Panc1 (cell line): ENCODE measurements at regions not wholly inside any gene's neighbourhood (a gene's known extent, or its start where the extent isn't known, plus 50 kb on each side); places are given as distances from the start of the nearest gene placed in this dataset.

Experiments used
- SIN3A ChIP-seq: IDR thresholded peaks from 2 replicates; pipeline ENCODE4 v1.6.1; 2012; ENCODE audit warnings: low read depth, mild to moderate bottlenecking, low read length, moderate library complexity, borderline replicate concordance; ENCODE audit not compliant: insufficient read depth
- TF ChIP-seq, protein P1 (sequence below): fragments of 450-650 bp; IDR thresholded peaks from 2 replicates; pipeline ENCODE4 v1.5.1; 2017; ENCODE audit warnings: mild to moderate bottlenecking
- TF ChIP-seq, protein P2 (sequence below), 2 experiments: IDR thresholded peaks; 2 replicates each; pipeline ENCODE4 v1.6.1; 2011 to 2012; ENCODE audit warnings: low read depth in 2 of 2, control low read depth in 1 of 2, low read length in 1 of 2, mild to moderate bottlenecking in 1 of 2, moderate library complexity in 1 of 2; ENCODE audit not compliant: insufficient read depth in 1 of 2

DNA sequence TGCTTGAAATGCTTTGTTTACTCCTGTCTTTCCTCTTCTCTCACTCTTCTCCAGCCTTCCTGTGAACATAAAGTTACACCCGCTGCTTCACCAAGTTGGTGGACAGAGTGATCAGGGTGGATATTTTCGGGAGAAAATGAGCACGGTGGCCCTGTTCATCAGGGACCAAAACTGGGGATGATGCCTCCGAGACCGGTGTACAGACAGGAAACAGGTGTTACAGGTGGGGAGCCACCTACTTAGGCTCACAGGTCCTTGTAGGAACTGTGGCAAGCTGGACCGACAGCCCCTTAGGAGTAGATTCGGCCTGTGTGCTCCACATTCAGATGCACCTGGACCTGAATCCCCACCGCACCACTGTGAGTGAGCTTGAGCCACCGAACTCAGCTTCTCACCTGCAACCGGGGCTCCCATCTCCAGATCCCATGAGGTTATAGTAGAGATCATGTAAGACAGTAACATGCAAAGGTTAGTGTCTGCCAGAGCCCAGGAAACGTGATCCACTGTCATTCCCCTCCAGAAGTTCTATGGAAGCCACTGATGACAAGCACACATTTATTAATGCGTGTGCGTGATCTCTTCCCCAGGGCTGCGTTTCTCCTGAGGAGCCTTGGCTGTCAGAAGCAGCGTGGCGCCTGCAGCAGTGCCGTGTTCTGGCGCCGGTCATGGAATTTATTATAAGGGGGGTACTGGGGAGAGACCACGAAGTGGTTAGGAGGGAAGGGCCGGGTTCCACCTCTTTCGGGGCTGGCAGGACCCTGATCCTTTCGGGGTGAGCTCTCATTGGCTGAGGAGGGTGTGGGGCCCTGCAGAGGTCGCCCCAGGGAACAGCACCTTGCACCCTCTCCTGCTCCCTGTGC lies 94.2 kb downstream of the ERMARD start:
- TF ChIP-seq, protein P1, sequence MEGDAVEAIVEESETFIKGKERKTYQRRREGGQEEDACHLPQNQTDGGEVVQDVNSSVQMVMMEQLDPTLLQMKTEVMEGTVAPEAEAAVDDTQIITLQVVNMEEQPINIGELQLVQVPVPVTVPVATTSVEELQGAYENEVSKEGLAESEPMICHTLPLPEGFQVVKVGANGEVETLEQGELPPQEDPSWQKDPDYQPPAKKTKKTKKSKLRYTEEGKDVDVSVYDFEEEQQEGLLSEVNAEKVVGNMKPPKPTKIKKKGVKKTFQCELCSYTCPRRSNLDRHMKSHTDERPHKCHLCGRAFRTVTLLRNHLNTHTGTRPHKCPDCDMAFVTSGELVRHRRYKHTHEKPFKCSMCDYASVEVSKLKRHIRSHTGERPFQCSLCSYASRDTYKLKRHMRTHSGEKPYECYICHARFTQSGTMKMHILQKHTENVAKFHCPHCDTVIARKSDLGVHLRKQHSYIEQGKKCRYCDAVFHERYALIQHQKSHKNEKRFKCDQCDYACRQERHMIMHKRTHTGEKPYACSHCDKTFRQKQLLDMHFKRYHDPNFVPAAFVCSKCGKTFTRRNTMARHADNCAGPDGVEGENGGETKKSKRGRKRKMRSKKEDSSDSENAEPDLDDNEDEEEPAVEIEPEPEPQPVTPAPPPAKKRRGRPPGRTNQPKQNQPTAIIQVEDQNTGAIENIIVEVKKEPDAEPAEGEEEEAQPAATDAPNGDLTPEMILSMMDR = no peak
- TF ChIP-seq, protein P2, sequence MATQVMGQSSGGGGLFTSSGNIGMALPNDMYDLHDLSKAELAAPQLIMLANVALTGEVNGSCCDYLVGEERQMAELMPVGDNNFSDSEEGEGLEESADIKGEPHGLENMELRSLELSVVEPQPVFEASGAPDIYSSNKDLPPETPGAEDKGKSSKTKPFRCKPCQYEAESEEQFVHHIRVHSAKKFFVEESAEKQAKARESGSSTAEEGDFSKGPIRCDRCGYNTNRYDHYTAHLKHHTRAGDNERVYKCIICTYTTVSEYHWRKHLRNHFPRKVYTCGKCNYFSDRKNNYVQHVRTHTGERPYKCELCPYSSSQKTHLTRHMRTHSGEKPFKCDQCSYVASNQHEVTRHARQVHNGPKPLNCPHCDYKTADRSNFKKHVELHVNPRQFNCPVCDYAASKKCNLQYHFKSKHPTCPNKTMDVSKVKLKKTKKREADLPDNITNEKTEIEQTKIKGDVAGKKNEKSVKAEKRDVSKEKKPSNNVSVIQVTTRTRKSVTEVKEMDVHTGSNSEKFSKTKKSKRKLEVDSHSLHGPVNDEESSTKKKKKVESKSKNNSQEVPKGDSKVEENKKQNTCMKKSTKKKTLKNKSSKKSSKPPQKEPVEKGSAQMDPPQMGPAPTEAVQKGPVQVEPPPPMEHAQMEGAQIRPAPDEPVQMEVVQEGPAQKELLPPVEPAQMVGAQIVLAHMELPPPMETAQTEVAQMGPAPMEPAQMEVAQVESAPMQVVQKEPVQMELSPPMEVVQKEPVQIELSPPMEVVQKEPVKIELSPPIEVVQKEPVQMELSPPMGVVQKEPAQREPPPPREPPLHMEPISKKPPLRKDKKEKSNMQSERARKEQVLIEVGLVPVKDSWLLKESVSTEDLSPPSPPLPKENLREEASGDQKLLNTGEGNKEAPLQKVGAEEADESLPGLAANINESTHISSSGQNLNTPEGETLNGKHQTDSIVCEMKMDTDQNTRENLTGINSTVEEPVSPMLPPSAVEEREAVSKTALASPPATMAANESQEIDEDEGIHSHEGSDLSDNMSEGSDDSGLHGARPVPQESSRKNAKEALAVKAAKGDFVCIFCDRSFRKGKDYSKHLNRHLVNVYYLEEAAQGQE (IDR thresholded peaks at IDR 0.05; ENCODE audit: insufficient read depth in 1 of 2, low read depth in 2 of 2, low read length in 1 of 2) = no peak
- no peak for TF ChIP-seq SIN3A
